GM21526 (cell line): ENCODE measurements at regions not wholly inside any gene's neighbourhood (a gene's known extent, or its start where the extent isn't known, plus 50 kb on each side); places are given as distances from the start of the nearest gene placed in this dataset.
"Not testable (repeated sequence)": the region's sequence is repeated elsewhere in the genome, so short reads cannot be mapped to it uniquely, and the experiment has no call there.

ENCODE experiments used
- ATAC-seq: cut with Tn5 transposase; IDR thresholded peaks from one replicate; pipeline ENCODE4 v1.9.1; 2021; ENCODE audit warnings: moderate library complexity; ENCODE audit not compliant: unreplicated experiment, low FRiP score

GRCh38 chr5:10021248-10021647 lies 228.4 kb downstream of the ATPSCKMT start:
- ATAC-seq: no peak

GRCh38 chr5:10019236-10019635 lies 230.5 kb downstream of the ATPSCKMT start:
- no peak for ATAC-seq

DNA sequence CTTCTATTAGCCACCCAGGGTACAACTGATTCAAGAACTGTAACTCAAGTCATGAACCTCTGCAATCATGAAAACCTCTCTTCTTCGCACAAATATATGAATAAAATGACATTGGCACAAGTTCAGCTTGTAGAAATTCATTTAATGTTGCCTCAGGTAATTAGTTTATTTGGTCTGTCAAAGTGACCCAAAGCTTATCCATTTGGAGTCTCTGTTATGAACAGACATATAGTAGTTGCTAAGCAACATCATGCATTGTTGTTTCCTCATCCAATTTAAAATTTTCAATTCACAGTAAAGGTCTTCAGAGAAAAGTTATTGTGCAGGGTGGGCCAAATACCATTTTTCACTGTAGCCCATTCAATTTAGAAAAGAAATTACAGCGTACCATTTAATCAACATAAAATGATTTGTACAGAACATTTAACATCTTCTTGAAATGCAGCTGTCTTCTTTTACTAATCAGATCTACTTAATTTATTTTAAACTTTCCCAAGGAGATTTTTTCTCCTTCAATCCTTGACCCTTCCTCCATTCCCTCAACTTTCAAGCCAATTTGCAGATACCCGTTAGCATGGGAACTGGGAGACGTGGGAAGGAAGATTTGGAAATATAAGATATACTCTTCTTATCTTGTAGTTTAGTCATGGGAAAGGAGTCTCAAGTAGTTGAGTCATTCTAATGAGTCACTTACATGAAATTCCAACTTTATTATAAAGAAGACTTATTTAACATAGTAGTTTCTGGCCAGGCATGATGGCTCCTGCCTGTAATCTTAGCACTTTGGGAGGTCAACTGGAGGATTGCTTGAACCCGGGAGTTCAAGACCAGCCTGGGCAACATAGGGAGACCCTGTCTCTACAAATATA lies 231.3 kb downstream of the ATPSCKMT start:
- ATAC-seq: no peak

DNA sequence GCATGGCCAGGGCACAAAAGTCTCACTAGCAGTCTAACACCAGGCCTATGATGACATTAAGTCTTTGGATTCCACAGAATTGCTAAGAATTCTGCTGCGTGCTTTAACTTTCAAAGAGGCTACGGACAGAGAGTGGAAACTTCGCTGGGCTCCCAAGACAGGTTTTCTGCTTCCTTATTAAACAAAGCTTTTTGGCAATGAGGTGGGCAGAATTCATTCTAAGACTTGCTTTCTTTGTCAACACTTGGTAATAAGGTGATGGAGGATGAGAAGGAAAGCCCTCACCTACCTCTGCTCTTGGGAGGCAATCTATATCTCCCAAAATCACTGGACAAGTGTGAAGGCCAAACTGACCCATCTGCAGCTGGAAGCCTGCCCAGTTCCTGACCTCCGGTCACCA lies 231.9 kb downstream of the ATPSCKMT start:
- ATAC-seq: no peak

DNA sequence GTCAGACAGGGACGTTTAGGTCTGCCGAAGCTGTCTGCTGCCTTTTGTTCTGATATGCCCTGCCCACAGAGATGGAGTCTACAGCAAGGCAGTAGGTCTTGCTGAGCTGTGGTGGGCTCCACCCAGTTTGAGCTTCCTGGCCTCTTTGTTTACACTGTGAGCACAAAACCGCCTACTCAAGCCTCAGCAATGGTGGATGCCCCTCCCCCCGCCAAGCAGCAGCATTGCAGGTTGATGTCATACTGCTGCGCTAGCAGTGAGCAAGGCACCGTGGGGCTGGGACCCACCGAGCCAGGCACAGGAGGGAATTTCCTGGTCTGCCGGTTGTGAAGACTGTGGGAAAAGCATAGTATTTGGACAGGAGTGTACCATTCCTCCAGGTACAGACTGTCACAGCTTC lies 233.1 kb downstream of the ATPSCKMT start:
- ATAC-seq: not testable (repeated sequence)

GRCh38 chr5:10015681-10016080 lies 234.0 kb downstream of the ATPSCKMT start:
- ATAC-seq: not testable (repeated sequence)

DNA sequence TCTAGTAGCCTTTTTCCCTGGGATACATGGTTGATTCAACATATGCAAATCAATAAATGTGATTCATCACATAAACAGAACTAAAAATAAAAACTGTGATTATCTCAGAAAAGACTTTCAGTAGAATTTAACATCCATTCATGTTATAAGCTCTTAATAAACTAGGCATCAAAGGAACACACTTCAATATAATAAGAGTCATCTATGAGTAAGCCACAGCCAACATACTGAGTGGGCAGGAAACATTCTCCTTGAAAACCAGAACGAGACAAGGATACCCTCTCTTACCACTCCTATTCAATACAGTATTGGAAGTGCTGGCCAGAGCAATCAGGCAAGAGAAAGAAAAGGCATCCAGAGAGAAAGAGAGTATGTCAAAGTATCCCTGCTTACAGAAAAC lies 239.9 kb downstream of the ATPSCKMT start:
- ATAC-seq: no peak

DNA sequence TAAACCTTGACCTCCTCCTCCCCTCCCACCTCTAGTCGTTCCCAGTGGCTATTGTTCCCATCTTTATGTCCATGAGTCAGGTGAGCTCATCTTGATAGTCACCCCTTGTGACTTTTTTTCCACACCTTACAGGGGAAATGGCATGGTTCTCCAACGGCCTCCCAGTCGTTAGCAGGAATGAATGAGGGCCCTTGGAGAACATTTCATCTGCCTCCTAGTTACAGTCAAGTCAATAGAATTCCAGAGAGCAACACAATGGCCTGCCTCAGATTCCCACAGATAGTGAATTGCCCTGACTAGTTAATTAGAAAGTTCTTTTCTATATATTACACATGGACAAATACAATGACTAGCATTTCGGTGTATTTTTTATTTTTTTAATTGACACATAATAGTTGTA lies 262.6 kb downstream of the ATPSCKMT start:
- ATAC-seq: no peak

DNA sequence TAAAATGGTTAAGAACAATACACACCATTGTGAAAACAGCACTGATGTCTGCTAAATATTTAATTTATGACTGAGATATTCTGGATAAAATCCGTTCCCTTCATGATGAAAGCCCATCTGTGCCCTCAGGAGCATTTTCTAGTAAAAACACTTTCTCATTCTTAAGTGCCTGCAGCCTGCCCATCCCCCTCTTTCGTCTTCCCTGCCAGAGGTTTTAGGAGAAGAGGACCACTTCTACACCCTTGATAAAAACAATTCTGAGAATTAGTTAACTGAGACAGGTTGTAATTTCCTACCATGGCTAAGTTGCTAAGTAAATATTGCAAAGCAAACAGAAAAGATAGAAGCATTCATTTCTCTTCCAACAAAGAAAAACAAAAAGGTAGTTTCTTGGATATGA lies 272.6 kb downstream of the ATPSCKMT start:
- ATAC-seq: no peak

GRCh38 chr5:9976621-9977020 lies 273.1 kb downstream of the ATPSCKMT start:
- no peak for ATAC-seq

DNA sequence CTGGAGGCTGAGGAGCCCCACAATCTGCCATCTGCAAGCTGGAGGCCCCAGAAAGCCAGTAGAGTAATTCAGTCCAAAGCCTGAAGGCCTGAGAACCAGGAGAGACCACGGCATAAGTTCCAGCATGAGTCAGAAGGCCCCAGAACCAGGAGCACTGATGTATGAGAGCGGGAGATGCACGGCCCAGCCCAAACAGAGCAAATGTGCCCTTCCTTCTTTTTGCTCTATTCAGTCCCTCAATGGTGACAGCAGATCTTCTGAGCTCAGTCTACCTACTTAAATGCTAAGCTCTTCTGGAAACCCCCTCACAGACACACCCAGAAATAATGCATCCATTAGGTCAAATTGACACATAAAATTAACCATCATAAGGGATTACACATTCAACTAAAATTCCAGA lies 277.6 kb downstream of the ATPSCKMT start:
- ATAC-seq: no peak

GRCh38 chr5:9971301-9971700 lies 278.4 kb downstream of the ATPSCKMT start:
- ATAC-seq: no peak

- ATAC-seq: no peak
Measured at GRCh38 chr5:9958914-9959313, 290.8 kb downstream of the ATPSCKMT start.

- ATAC-seq: no peak
Measured at GRCh38 chr5:9957214-9957613, 292.5 kb downstream of the ATPSCKMT start.

GRCh38 chr5:9956725-9957124 lies 293.0 kb downstream of the ATPSCKMT start:
- no peak for ATAC-seq

DNA sequence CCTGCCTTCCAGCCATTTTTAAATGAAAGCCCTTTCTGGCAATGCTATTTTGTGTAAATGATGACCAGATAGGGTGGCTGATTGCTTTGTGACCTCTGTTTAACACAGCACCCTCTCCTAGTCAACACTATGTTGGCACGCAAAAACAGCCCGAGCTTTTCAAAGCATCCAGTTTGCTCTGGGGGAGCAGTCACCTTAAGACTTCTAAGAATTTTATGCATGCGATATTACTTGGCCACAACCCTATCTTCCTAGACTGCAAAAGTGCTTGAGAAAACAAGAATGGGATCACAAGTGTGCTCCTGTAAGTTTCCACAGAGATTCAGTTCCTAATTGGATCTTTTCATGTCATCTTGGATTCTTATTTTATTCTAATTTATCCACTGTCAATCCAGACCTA lies 294.1 kb downstream of the ATPSCKMT start:
- ATAC-seq: no peak

DNA sequence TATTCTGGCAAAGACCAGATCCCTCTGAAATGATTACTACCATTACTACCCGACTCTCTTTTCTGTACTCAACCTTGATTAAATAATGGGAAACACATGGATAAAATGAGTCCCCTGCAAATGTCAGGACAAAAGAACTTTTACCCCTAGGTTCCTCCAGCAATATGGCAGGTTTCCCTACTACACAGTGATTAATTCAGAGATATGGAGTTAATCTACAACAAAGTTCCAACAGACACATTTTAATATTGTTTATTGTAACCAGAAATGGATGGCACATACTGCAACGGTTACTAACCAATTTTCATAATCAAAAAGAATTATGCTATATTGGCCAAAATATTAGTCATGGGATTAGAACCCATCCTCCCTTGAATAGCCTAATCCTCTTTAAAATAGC lies 294.8 kb downstream of the ATPSCKMT start:
- no peak for ATAC-seq

DNA sequence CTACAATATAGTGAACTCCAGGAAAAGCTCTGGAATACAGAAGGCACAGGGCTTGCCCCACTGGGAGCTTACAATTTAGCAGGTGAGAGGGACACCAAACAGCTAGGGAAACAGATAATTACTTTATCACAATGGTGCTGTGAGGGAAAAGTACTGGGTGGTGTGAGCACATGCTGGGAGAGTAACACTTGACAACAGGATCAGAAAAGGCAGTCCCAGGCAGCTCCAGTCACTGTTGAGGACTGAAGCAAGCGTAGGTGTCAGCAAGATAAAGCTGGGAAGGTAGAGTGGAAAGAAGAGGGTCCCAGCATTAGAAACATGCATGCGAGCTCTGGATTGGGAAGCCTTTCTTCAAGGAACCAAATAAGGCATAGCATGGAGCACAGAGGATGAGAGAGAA lies 296.0 kb downstream of the ATPSCKMT start:
- ATAC-seq: no peak

DNA sequence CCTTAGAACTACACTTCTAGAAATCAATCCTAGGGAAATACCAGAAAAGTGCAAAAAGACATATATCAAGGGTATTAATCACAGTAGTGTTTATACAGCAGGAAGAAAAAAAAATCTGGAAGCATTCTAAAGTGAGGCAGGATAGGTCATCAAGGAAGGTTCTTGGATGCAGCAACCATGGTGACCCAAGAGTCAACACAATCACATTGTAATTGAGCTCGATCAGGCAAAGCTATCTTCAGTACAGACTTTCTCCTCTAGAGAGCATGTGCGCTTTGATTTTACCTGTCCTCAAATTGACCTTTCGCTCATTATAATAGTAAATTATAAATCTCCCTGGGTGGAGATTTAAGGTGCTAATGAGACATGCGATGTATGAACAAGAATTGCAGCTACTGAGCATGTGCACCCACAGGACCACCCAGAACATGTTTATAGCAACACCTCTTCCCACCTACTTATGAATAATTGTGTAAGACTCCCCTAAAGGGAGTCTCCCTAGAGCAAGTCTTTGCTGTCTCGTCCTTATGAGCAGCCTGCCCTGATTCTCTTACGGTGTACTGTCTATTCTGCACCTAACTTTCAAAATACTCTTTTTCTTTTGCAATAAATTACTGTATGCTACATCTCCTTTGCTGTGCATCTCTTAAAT lies 297.7 kb downstream of the ATPSCKMT start:
- no peak for ATAC-seq

DNA sequence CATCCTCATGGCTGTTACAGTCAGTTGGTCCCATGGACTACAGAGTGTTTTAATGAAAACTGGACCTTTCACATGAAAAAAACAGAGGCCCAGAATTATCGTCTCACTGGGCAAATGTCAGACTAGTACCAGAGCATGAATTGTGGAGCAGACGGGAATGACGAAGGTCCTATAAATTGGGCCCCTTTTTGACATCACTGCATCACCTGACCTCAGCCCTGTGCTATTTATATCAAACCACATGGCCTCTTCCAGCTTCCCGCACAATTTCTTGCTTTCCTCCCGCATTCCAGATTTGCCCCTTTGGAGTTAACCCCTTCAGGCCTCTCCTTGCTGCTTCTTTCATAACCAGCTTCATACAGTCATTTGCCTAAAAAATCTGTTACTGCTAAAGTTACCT lies 301.7 kb downstream of the ATPSCKMT start:
- no peak for ATAC-seq

DNA sequence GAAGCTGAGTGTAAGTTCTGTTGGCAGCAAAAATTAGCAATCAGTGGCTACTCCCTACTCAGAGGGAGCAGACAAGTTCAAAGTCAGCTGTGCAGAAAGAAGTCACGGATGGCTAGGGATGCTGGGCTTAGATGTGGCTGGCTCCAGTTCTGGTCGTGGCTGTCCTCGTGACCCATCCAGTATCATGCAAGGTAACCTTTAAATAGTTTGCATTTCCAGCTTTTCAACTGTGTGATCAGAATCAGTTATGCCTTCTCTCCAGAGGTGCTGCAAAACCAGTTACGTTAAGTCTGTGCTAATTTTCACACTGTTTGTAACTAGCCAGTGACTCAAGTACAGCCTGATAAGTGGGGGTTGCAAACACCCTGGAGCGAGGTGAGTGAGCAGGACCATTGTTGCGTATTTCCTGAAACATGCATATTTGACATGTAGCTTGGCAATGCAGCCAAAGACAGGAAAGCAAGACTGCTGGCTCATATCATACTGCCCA lies 302.4 kb downstream of the ATPSCKMT start:
- no peak for ATAC-seq

DNA sequence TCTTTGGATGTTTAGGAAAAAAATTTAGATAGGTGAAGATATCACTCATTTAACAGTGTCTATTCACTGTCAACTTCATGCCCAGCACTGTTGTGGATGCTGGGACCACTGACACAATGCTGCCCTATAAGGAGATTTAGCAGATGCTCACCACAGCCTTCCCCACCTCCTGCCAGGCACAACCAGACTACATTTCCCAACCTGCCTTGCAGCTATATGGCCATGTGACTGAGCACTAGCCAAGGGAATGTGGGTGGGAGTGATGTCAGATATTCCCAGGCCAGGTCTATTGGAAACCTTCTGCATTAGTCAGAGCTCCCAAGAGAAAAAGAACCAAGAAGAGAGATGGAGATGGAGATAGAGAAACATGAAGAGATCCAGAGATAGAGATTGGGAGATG lies 302.6 kb upstream of the TAS2R1 start:
- no peak for ATAC-seq
